T-helper 1 cell (primary cell): ENCODE measurements at regions not wholly inside any gene's neighbourhood (a gene's known extent, or its start where the extent isn't known, plus 50 kb on each side); places are given as distances from the start of the nearest gene placed in this dataset.

Experiments
- DNase-seq, 5 donors: peaks; one replicate each; pipeline ENCODE4 v3.0.0-alpha.2; 2012 to 2020

- DNase-seq: no peak
These were observed 116.7 kb downstream of the HMX1 start for GRCh38 chr4:8754634-8755589.

- no peak for DNase-seq
These were observed 123.4 kb downstream of the HMX1 start for GRCh38 chr4:8748236-8748575.

- DNase-seq: no peak
These were observed 124.0 kb downstream of the HMX1 start for GRCh38 chr4:8747467-8748235.

GRCh38 chr4:8746523-8747466 lies 124.8 kb downstream of the HMX1 start:
- no peak for DNase-seq

- DNase-seq: no peak
These were observed 125.8 kb downstream of the HMX1 start for GRCh38 chr4:8745826-8746225.

- no peak for DNase-seq
These were observed 126.4 kb downstream of the HMX1 start for GRCh38 chr4:8745005-8745790.

GRCh38 chr4:8744083-8744805 lies 127.4 kb downstream of the HMX1 start:
- DNase-seq: no peak

- no peak for DNase-seq
These were observed 129.1 kb downstream of the HMX1 start for GRCh38 chr4:8742546-8742945.

GRCh38 chr4:8741513-8742226 lies 130.0 kb downstream of the HMX1 start:
- no peak for DNase-seq

- DNase-seq: no peak
These were observed 130.8 kb downstream of the HMX1 start for GRCh38 chr4:8740666-8741395.

GRCh38 chr4:8739820-8740665 lies 131.6 kb downstream of the HMX1 start:
- no peak for DNase-seq

GRCh38 chr4:8739317-8739716 lies 132.3 kb downstream of the HMX1 start:
- no peak for DNase-seq

GRCh38 chr4:8738471-8738931 lies 133.1 kb downstream of the HMX1 start:
- DNase-seq: no peak

GRCh38 chr4:8737601-8738279 lies 133.9 kb downstream of the HMX1 start:
- DNase-seq: no peak

- DNase-seq: no peak
These were observed 134.6 kb downstream of the HMX1 start for GRCh38 chr4:8737075-8737474.

GRCh38 chr4:8736090-8736825 lies 135.4 kb downstream of the HMX1 start:
- DNase-seq: no peak
